Urinary bladder (tissue), 3 donors: ENCODE measurements at regions not wholly inside any gene's neighbourhood (a gene's known extent, or its start where the extent isn't known, plus 50 kb on each side); places are given as distances from the start of the nearest gene placed in this dataset.

Source experiments
- DNase-seq: peaks from one replicate; pipeline ENCODE4 v3.0.0-alpha.2; 2015; ENCODE audit errors: extremely low spot score
- H3K27ac ChIP-seq: one replicate; pipeline ENCODE4 v1.5.1; 2013; ENCODE audit warnings: low read depth, mild to moderate bottlenecking, moderate library complexity
- H3K36me3 ChIP-seq: one replicate; pipeline ENCODE4 v1.6.1; 2013; ENCODE audit warnings: mild to moderate bottlenecking, moderate library complexity; ENCODE audit not compliant: insufficient read depth
- H3K4me1 ChIP-seq: one replicate; pipeline ENCODE4 v1.6.1; 2013; ENCODE audit warnings: mild to moderate bottlenecking, moderate library complexity; ENCODE audit not compliant: insufficient read depth
- H3K4me3 ChIP-seq: one replicate; pipeline ENCODE4 v1.5.1; 2013; ENCODE audit warnings: low read depth, low read length
- WGBS: extraction: QIAGEN DNeasy Blood & Tissue Kit; methylation state at CpG from one replicate; pipeline ENCODE4 v1.1.7; 2013; 5-methylcytosine and 5-hydroxymethylcytosine counted together
- donor health status: healthy with polysubstance abuse.
- donor health status: healthy.

DNA sequence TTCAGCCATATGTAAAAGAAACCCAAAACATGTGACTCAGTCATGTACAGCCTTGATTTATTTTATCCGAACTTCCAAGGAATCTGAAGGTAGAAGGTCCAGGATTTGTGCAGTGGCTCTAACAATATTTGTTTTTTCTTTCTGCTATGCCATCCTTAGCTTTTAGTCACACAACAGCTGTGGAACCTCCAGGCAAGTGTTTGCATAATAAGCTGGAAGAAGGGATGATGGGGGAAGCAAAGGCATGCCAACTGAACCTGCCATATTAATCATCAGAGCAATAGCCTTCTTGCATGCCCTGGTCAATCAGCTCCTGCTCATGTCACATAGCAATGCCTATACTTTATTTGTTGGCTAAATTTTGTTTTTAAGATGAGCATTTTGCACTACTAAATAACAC is 444.7 kb upstream of the ARPP21 start:
- WGBS = 94% methylated on average over 1 of the region's 1 CpG
- Histone ChIP-seq H3K4me1 (no peaks in the 10 kb centered on the region), H3K27ac (no peak overlapping the region), H3K36me3 (no peaks in the 10 kb centered on the region), H3K4me3 (no peak overlapping the region)
- no peak for DNase-seq

DNA sequence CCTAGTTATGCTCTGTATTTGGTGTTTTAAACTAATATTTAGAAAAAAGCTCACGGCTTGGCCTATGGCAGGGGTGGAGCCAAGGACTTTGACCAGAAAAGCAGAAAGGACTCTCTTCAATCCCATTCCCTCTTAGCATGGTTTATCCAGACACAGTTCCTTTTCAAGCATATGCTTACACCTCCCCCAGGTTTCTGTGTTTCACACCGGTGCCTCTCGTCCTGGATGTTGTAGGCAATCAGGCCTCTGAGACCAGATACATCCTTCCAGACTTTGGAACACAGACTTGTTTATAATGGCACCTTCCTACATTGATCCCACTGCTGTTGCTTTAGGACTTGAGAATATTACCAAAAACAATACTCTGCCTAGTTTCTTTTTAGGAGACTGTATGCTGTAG is 440.5 kb upstream of the ARPP21 start:
- 86% methylated on average over 3 of the region's 3 CpGs for WGBS
- Histone ChIP-seq H3K4me1 (no peaks in the 10 kb centered on the region), H3K4me3 (no peak overlapping the region), H3K27ac (no peak overlapping the region), H3K36me3 (no peaks in the 10 kb centered on the region)
- no peak for DNase-seq

GRCh38 chr3:35200056-35200455 is 439.3 kb upstream of the ARPP21 start:
- H3K4me1 ChIP-seq = no peaks in the 10 kb centered on the region
- H3K36me3 ChIP-seq = no peaks in the 10 kb centered on the region
- H3K4me3 ChIP-seq = no peak overlapping the region
- no peak overlapping the region for H3K27ac ChIP-seq
- no peak for DNase-seq

GRCh38 chr3:35201211-35201610 is 438.1 kb upstream of the ARPP21 start:
- 75% methylated on average over 2 of the region's 2 CpGs for WGBS
- H3K36me3 ChIP-seq = no peaks in the 10 kb centered on the region
- no peak overlapping the region for H3K27ac ChIP-seq
- no peaks in the 10 kb centered on the region for H3K4me1 ChIP-seq
- no peak for DNase-seq
- no peak overlapping the region for H3K4me3 ChIP-seq

DNA sequence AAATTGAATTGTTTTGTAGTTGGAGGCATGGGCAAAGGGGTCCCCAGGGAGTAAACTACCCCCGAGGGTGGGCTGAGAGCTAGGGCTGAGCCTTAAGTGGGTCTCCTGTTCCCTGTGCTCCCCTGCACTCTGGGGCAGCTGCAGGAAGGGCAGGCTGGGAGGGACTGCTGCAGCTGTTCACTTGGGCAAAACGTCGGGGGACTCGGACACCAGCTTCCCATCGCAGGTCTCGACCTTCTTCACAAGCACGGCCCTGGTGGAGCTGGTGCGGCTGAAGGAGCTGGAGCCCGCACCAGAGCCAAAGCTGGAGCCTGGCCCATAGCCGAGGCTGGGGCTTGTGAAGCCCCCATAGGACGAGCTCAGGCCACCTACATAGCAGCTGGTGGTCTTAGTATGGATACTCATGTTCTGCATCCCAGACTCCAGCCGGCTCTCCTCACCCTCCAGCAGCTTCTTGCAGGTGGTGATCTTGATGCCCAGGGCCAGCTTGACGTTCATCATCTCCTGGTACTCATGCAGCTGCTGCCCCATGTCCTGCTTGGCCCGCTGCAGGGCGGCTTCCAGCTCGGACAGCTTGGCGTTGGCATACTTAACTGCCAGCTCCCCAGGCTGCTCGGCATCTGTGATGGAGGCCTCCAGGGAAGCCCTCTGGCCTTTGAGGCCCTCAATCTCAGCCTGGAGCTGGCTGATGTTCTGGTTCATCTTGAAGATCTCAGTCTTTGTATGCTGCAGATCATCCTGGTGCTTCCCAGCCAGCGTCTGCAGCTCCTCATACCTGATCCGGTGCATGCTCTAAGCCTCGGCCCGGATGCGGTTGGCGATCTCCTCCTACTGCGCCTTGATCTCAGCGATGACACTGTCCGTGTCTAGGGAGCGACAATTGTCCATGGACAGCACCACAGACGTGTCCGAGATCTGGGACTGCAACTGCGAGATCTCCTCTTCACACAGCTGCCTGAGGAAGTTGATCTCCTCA is 423.5 kb upstream of the ARPP21 start:
- Histone ChIP-seq H3K4me1 (no peaks in the 10 kb centered on the region), H3K4me3 (no peak overlapping the region), H3K36me3 (no peaks in the 10 kb centered on the region), H3K27ac (no peak overlapping the region)
- WGBS = 92% methylated on average over 31 of the region's 31 CpGs
- no peak for DNase-seq

GRCh38 chr3:35216501-35217266 is 422.6 kb upstream of the ARPP21 start:
- no peak overlapping the region for H3K27ac ChIP-seq
- H3K4me1 ChIP-seq = no peaks in the 10 kb centered on the region
- no peaks in the 10 kb centered on the region for H3K36me3 ChIP-seq
- WGBS = 91% methylated on average over 18 of the region's 18 CpGs
- no peak overlapping the region for H3K4me3 ChIP-seq
- DNase-seq = no peak

- Histone ChIP-seq H3K4me3 (no peak overlapping the region), H3K4me1 (no peaks in the 10 kb centered on the region), H3K27ac (no peak overlapping the region), H3K36me3 (no peaks in the 10 kb centered on the region)
- no peak for DNase-seq
- WGBS = 86% methylated on average over 1 of the region's 1 CpG
Measured at GRCh38 chr3:35223632-35224394, 415.5 kb upstream of the ARPP21 start.

DNA sequence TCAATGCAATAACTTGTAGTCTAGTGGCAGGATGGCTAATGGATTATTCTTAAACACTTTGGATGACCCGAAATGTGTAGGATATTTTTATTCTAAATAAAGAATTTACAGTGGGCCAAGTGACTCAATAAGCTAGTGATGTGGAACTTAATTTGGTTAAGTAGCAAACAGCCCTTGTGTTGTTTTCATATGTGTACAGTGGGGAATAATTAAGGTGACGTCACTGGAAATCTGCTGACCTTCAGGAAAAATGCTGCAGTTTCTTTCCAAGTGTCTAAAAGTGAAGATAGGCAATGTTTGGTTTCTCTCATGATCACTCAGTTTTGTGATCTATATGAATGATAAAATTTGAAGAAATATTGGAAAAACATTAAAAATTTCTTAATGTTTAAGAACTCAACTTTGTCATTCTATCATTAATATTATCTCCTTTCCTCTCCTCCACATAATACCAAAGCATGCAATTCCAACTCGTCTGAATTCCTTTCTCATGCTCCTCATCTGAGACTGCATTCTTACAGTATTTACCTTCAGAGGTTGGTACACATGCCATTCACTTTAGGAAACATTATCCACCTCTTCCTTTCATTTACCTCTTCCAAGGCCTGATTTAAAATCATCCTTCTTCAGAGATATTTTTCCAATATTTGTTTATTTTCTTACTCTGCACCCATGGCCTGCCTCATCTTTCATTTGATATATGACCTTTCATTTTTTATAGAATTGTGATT is 414.6 kb upstream of the ARPP21 start:
- no peaks in the 10 kb centered on the region for H3K36me3 ChIP-seq
- WGBS = 31% methylated on average over 3 of the region's 3 CpGs
- no peak overlapping the region for H3K27ac ChIP-seq
- no peaks in the 10 kb centered on the region for H3K4me1 ChIP-seq
- no peak overlapping the region for H3K4me3 ChIP-seq
- DNase-seq = no peak

DNA sequence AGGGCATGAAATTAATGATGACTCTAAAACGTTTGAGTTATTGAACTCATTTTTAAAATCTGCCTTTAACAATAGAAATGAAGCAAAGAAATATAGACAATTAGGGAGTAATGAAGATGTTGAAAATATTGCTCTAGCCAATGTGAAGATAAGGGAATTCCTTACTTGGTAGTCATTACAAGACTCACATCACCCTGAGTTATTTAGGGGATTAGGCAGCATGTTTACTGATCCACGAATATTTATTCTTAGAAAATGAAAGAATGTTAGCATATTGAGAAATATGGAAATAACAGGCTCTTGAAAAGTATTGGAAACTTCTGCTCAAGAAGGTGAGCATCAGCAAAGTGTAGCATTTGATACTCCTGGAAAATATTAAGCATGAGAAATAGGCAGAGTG is 398.1 kb upstream of the ARPP21 start:
- H3K4me3 ChIP-seq = no peak overlapping the region
- no peaks in the 10 kb centered on the region for H3K36me3 ChIP-seq
- DNase-seq = no peak
- H3K4me1 ChIP-seq = no peaks in the 10 kb centered on the region
- WGBS = 61% methylated on average over 2 of the region's 2 CpGs
- no peak overlapping the region for H3K27ac ChIP-seq

DNA sequence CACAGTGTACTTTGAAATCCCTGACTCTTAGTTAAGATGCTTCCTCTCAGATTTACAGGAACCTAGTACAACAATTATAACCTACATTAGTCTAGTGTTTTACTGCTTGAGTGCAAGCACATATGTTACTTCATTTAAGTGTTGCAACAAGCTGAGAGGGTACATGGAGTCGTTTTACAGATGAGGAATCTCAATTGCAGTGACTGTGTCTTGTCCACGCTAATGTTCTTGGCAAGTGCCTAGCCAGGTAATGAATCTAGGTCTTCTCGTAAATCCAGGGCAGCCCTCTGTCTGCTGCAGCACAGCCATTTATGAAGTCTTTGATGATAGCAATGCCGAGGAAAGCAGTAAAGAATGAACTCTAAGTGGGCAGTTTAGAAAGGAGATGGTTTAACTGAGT is 384.4 kb upstream of the ARPP21 start:
- 20% methylated on average over 4 of the region's 4 CpGs for WGBS
- DNase-seq = no peak

GRCh38 chr3:35257641-35258040 is 381.7 kb upstream of the ARPP21 start:
- DNase-seq = no peak
- no peak overlapping the region for H3K4me3 ChIP-seq
- no peaks in the 10 kb centered on the region for H3K4me1 ChIP-seq
- no peaks in the 10 kb centered on the region for H3K36me3 ChIP-seq
- H3K27ac ChIP-seq = no peak overlapping the region

More for the DNA sequence above, 384.4 kb upstream of the ARPP21 start:
- no peaks in the 10 kb centered on the region for H3K4me1 ChIP-seq
- no peak overlapping the region for H3K27ac ChIP-seq
- H3K36me3 ChIP-seq = no peaks in the 10 kb centered on the region
- no peak overlapping the region for H3K4me3 ChIP-seq

DNA sequence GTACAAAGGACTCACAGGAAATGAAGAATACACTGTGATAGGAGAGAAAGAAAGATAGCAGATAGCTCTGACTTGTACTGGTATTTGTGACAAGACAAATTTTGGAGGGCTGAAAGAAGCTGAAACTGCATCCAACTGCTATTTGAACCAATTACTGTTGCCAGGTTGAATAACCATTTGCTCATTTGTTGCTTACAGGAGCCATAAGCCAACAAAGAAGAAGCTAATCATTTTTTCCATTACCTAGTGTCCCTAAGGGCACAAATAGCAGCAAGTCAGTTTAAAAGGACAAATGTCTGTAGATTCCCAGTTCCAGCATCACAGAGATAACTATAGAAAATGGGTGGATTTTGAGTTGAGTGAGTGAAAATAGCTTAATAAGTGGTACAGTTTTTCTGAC is 376.9 kb upstream of the ARPP21 start:
- H3K4me3 ChIP-seq = no peak overlapping the region
- DNase-seq = no peak
- no peaks in the 10 kb centered on the region for H3K4me1 ChIP-seq
- no peak overlapping the region for H3K27ac ChIP-seq
- H3K36me3 ChIP-seq = no peaks in the 10 kb centered on the region

DNA sequence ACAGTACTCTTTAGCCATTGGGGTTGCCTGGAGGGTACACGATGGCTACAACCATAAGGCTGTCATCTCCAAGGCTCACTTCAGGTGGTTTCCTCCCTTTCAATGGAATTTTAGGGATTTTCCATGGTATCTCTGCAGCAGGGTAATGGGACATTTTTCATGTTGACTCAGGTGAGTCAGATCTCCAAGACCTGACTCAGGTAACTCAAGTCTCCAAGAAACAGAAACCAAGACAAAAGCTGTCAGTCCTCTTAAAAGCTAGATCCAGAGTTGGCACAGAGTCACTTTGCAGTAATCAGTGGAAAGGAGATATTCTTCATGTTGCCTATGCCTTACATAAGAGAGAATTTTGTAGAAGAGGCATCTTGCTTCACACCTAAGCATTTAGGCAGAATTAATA is 375.8 kb upstream of the ARPP21 start:
- Histone ChIP-seq H3K4me3 (no peak overlapping the region), H3K4me1 (no peaks in the 10 kb centered on the region), H3K36me3 (no peaks in the 10 kb centered on the region), H3K27ac (no peak overlapping the region)
- no peak for DNase-seq
- 92% methylated on average over 1 of the region's 1 CpG for WGBS
